Inflammatory macrophage treated with lipopolysaccharide for 1 hour (primary cell): ENCODE measurements at regions not wholly inside any gene's neighbourhood (a gene's known extent, or its start where the extent isn't known, plus 50 kb on each side); places are given as distances from the start of the nearest gene placed in this dataset.

ENCODE experiments used
- DNase-seq, 2 donors: peaks; one replicate each; pipeline ENCODE4 v3.0.0-alpha.2; 2020 to 2022

DNA sequence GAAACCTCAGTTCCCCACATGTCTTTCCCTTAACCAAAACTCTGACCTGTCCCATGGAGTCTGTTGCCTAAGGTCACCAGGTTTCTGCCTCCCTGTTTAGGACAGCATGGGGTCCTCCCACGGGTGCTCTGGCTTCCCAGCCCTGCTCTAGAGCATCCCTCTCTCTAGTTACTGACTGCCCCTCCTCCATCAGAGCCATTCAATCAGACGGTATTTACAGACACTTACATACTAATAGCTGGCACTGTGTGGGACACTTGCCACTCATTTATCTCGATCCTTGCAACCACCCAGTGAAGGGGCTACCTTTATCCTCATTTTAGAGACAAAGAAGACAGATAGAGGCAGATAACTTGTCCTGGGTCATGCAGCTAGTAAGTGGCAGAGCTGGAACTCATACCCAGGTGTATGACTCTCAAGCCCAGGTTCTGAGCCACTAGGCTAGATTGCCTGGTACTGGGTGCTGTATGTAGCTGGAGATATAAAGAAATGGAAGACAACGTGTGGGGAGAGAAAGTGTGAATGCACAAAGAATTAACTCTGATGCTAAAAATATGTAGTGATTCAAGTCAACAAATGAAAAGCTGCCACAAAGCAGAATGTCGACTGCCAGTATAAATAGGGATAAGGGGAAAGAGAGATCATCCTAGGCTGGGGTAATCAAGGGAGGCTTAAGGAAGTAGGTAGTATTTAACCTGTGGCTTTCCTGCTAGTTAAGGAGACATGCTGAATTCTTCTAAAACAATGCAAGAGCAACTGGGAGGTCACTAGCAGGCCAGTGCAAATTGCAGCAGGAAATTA lies 52.5 kb upstream of the PDE8B start:
- DNase-seq: no peak

DNA sequence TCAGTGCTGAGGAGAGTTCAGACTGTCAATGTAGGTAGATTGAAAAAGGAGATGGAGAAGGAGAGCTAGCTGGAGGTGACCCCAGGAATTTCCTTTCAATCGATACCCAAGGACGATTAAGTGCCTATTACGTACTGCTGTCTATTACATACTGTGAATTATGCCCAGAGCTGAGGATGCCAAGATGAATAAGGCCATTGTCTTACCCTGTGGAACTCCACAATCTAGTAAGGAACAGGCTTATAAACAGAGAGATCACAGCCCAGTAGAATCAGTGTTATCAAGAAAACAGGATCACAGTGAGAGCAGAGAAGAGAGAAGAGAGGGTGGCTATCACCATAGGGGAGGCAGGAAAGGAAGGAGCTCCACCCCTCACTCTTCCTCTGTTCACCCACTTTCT lies 54.1 kb upstream of the PDE8B start:
- no peak for DNase-seq

DNA sequence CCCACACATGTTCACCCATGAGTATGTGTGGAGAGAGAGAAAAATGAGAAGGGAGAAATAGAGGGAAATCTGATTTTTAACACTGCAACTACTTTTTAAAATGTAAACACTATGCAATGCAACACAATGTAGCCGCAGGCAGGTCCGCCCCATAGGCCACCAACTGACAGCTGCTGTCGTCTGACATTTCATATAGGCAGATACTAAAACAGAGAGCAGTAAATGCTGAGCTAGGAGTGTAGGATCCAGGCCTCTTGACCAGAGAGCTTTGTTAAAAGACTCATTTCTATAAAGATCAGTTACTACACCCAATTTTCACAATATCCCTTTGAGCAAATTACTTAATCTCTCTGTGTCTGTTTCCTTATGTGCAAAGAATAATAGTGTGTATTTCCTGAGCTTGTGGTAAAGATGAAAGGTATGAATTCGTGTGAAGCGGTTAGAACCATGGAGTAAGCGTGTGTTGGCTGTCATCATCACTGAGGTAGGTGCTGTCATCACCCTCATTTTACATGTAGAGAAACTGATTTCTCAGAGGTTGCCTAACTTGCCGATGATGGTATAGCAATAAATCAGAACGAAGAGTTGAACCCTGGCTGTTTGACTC lies 55.2 kb upstream of the PDE8B start:
- no peak for DNase-seq

DNA sequence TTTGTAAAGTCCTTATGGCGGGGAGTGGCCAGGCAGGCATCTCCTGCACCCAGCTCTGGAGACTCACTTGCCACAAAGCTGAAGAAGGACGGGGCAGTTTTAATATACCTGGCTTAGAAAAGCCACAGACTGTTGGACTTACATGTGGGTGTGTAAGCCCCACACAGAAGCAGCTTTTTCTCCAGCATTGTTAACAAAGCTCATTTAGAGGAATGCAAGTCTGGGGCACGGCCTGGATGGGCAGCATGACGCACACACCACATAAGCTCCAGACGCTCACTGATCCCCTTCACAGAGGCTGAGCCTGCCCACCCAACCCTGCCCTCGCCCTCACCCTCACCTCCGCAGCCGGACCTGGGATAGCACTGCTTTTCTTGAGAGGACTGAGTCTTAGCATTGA lies 58.0 kb upstream of the PDE8B start:
- no peak for DNase-seq

DNA sequence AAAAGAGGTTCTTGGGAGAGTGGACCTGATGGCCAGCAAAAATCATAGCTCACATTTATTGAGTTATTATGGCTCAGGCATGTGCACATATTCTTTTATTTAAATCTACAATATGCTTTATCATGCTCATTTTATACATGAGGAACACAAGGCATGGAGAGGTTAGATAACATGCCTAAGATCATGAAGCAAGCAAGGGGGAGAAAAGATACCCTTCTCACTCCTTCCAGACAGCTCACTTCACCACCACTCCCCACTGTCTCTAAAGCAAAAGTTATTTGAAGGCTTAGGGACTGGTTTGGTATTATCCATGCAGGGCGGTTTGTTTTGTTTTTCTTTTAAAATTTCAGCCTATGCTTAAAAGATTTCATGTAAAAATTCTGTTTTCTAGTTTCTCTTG lies 59.0 kb upstream of the PDE8B start:
- DNase-seq: no peak

DNA sequence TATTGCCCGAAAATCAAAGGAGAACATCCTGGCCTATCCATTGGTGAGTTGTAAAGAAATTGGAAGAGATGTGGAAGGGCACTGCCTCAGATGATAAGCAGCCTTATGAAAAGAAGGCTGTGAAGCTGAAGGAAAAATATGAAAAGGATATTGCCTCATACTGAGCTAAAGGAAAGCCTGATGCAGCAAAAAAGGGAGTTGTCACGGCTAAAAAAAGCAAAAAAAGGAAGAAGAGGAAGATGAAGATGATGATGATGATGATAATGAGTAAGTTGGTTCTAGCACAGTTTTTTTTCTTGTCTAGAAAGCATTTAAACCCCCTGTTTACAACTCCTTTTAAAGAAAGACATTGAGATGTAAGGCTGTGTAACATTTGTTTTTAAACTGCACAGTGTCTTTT lies 59.8 kb upstream of the ZBED3 start:
- DNase-seq: peak in 1 of 2 donors; percentile 28

DNA sequence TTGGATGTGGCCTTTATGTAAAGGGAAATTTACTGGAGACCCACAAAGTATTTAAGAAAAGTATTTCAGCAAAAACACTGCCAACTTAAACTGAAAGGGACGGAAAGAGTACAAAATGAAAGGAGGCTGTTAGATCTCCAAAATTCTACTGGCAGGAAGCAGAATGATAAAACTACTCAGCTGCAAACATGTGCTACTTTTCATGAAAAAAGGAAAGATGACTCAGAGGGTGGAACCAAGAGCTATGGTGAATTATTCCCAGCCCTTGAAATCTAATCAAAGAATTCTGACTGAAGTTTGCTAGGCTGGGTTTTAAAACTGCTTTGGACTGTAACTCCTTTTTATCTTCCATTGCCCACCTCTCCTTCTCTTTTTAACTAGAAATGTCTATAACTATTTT lies 58.6 kb upstream of the ZBED3 start:
- DNase-seq: peak; percentile 16 to 24

DNA sequence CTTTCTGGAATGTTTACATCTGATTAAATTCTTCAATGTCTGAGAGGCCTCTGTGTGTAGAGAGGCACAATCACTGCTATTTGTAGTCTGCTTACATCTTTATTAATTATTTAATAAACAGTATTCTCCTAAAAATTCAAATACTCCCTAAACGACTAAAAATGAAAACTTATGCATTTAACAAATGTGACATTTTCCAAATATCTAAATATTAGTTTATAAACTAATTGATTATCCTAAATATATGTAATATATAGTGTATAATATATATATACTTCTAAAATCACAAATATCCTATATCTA lies 57.7 kb upstream of the ZBED3 start:
- no peak for DNase-seq

DNA sequence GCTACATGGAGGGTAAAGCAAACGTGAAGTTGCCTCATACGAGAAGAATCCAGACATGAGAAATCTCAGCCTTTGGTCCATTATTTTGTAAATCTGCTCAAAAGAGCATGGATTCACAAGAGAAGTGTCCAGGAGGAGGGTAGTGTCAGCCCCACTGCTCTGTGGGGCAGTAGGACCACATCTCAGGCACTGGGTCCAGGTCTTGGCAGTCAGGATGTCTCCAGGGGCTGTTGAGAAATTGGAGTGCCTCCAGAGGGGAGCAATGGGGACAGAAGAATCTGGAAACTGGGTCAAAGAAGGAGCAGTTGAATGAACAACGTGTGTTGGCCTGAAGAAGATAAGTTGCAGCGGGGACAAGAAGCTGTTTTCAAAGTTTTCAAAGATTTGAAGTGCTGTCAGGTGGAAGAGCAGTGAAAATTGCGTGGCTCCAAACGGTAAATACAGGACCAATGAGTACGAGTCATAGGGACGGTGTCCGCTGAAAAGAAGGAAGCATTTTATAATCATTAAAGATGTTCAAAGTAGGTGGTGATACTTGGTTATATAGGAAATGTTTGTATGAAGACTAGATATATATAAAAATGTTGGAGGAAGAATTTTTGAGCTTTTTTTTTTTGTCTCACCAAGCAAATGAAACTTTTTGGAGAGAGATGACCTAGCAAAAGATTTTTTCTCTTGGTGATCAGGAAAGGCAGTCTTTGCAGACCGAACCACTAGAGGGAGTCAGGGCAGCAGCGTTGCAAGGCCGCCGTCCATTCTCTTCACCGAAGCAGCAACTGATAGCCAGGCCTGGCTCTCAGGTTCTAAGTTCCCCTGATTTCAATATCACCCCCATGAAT lies 57.1 kb upstream of the ZBED3 start:
- DNase-seq: peak; percentile 55 to 80

DNA sequence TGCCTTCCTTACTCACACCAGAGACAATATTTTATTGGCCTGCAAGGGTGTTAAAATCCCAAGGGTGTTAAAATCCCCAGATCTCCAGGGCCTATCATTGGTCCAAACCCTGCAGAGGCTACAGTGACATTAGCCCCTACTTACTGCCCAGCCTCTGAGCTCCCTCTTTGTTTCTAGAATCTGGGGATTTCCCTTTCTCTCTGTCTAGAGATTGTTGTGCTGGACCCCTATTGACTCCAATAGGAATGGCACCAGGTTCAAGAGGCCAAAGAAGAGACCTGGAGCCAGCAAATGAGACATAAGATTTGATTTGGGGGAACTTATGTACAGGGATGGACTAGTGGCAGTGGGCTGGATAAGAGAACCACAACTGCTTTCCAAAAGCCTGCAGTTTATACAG lies 53.3 kb upstream of the ZBED3 start:
- no peak for DNase-seq

DNA sequence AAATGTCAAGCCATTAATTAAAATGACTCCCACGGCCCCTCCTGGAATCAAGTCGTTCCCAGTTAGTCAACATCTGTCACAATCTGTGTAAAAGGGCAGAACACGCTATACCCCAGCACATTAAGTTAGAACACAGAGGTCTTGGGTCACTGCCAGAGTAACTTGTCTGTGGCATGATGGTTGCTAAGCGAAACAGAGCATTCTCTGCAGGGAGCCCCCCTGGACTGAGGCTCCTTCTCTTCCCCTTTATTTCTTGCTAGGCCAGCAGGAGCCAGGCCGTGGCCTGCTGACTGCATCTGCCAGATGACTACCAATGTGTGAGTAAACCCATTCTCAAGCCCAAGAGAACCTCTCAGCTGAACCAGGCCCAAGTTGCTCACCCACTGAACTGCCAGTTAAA lies 51.9 kb upstream of the ZBED3 start:
- DNase-seq: no peak
